ENCODE measurements at regions not wholly inside any gene's neighbourhood (a gene's known extent, or its start where the extent isn't known, plus 50 kb on each side); places are given as distances from the start of the nearest gene placed in this dataset.

DNA sequence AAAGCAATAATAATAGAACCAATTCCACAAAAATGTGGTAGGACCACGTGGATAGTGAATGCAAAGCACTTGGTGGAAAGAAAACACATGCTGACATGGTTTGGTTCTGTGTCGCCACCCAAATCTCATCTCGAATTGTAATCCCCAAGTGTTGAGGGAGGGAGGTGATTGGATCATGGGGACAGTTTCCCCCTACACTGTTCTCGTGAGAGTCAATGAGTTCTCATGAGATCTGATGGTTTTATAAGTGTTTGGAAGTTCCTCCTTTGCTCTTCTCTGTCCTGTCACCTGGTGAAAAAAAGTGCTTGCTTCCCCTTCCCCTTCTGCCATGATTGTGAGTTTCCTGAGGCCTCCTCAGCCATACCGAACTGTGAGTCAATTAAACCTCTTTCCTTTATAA is 421.9 kb upstream of the CADM1 start:
- TF ChIP-seq, protein P1, sequence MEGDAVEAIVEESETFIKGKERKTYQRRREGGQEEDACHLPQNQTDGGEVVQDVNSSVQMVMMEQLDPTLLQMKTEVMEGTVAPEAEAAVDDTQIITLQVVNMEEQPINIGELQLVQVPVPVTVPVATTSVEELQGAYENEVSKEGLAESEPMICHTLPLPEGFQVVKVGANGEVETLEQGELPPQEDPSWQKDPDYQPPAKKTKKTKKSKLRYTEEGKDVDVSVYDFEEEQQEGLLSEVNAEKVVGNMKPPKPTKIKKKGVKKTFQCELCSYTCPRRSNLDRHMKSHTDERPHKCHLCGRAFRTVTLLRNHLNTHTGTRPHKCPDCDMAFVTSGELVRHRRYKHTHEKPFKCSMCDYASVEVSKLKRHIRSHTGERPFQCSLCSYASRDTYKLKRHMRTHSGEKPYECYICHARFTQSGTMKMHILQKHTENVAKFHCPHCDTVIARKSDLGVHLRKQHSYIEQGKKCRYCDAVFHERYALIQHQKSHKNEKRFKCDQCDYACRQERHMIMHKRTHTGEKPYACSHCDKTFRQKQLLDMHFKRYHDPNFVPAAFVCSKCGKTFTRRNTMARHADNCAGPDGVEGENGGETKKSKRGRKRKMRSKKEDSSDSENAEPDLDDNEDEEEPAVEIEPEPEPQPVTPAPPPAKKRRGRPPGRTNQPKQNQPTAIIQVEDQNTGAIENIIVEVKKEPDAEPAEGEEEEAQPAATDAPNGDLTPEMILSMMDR (IDR thresholded peaks at IDR 0.05; ENCODE audit: low read depth, low read length, missing input control) = no peak
- no peak for TF ChIP-seq TAF1 (conservative IDR thresholded peaks at IDR 0.05)
- no peak for TF ChIP-seq RAD21 (IDR thresholded peaks at IDR 0.05)
- TF ChIP-seq YY1 (IDR thresholded peaks at IDR 0.05) = no peak
- TF ChIP-seq, protein P2, sequence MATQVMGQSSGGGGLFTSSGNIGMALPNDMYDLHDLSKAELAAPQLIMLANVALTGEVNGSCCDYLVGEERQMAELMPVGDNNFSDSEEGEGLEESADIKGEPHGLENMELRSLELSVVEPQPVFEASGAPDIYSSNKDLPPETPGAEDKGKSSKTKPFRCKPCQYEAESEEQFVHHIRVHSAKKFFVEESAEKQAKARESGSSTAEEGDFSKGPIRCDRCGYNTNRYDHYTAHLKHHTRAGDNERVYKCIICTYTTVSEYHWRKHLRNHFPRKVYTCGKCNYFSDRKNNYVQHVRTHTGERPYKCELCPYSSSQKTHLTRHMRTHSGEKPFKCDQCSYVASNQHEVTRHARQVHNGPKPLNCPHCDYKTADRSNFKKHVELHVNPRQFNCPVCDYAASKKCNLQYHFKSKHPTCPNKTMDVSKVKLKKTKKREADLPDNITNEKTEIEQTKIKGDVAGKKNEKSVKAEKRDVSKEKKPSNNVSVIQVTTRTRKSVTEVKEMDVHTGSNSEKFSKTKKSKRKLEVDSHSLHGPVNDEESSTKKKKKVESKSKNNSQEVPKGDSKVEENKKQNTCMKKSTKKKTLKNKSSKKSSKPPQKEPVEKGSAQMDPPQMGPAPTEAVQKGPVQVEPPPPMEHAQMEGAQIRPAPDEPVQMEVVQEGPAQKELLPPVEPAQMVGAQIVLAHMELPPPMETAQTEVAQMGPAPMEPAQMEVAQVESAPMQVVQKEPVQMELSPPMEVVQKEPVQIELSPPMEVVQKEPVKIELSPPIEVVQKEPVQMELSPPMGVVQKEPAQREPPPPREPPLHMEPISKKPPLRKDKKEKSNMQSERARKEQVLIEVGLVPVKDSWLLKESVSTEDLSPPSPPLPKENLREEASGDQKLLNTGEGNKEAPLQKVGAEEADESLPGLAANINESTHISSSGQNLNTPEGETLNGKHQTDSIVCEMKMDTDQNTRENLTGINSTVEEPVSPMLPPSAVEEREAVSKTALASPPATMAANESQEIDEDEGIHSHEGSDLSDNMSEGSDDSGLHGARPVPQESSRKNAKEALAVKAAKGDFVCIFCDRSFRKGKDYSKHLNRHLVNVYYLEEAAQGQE (IDR thresholded peaks at IDR 0.05) = no peak
- no peak for TF ChIP-seq HNF4G (IDR thresholded peaks at IDR 0.05)
